ENCODE measurements at regions not wholly inside any gene's neighbourhood (a gene's known extent, or its start where the extent isn't known, plus 50 kb on each side); places are given as distances from the start of the nearest gene placed in this dataset.

- Histone ChIP-seq H3K4me1 (ENCODE audit: control insufficient read depth, low read length) (no peaks in the 10 kb centered on the region), H3K4me2 (ENCODE audit: low read length) (no peak overlapping the region), H3K36me3 (ENCODE audit: control insufficient read depth, low read length) (no peaks in the 10 kb centered on the region), H3F3A (ENCODE audit: control insufficient read depth, insufficient read depth) (no peaks in the 10 kb centered on the region), H3K9me2 (replicated peaks; ENCODE audit: control insufficient read depth, low read length) (no peaks in the 10 kb centered on the region), H4K20me1 (ENCODE audit: control insufficient read depth, insufficient read depth, low read depth, low read length) (no peaks in the 10 kb centered on the region), H3K9me3 (ENCODE audit: control insufficient read depth, insufficient read depth, low read length) (no peaks in the 10 kb centered on the region), H3K4me3 (ENCODE audit: low read length) (no peak overlapping the region), H3K27me3 (ENCODE audit: control insufficient read depth, low read length) (no peaks in the 10 kb centered on the region), H3K27ac (ENCODE audit: low read depth, low read length) (no peak overlapping the region), H3K79me2 (ENCODE audit: control insufficient read depth, low read length) (no peaks in the 10 kb centered on the region)
- no peak for TF ChIP-seq EZH2phosphoT487 (IDR thresholded peaks at IDR 0.05; ENCODE audit: borderline replicate concordance, low read length)
- no peak for TF ChIP-seq CTCF (IDR thresholded peaks at IDR 0.05; ENCODE audit: low read depth, low read length, poor library complexity, severe bottlenecking)
These were observed 318.7 kb upstream of the LMCD1 start for GRCh38 chr3:8182904-8183303.

GRCh38 chr3:8183627-8184026 is 318.0 kb upstream of the LMCD1 start:
- H3K27ac ChIP-seq (ENCODE audit: low read depth, low read length): no peak overlapping the region
- TF ChIP-seq EZH2phosphoT487 (IDR thresholded peaks at IDR 0.05; ENCODE audit: borderline replicate concordance, low read length) (no peak), CTCF (IDR thresholded peaks at IDR 0.05; ENCODE audit: low read depth, low read length, poor library complexity, severe bottlenecking) (no peak)
- H3K9me2 ChIP-seq (replicated peaks; ENCODE audit: control insufficient read depth, low read length): no peaks in the 10 kb centered on the region
- H3K4me1 ChIP-seq (ENCODE audit: control insufficient read depth, low read length): no peaks in the 10 kb centered on the region
- no peaks in the 10 kb centered on the region for H3K36me3 ChIP-seq (ENCODE audit: control insufficient read depth, low read length)
- no peaks in the 10 kb centered on the region for H3K79me2 ChIP-seq (ENCODE audit: control insufficient read depth, low read length)
- no peaks in the 10 kb centered on the region for H3K9me3 ChIP-seq (ENCODE audit: control insufficient read depth, insufficient read depth, low read length)
- H3K27me3 ChIP-seq (ENCODE audit: control insufficient read depth, low read length): no peaks in the 10 kb centered on the region
- no peak overlapping the region for H3K4me3 ChIP-seq (ENCODE audit: low read length)
- H4K20me1 ChIP-seq (ENCODE audit: control insufficient read depth, insufficient read depth, low read depth, low read length): no peaks in the 10 kb centered on the region
- H3F3A ChIP-seq (ENCODE audit: control insufficient read depth, insufficient read depth): no peaks in the 10 kb centered on the region
- H3K4me2 ChIP-seq (ENCODE audit: low read length): no peak overlapping the region

GRCh38 chr3:8186213-8186612 is 315.4 kb upstream of the LMCD1 start:
- H3K9me2 ChIP-seq (replicated peaks; ENCODE audit: control insufficient read depth, low read length): no peaks in the 10 kb centered on the region
- H3K36me3 ChIP-seq (ENCODE audit: control insufficient read depth, low read length): no peaks in the 10 kb centered on the region
- H3K9me3 ChIP-seq (ENCODE audit: control insufficient read depth, insufficient read depth, low read length): no peaks in the 10 kb centered on the region
- H3F3A ChIP-seq (ENCODE audit: control insufficient read depth, insufficient read depth): no peaks in the 10 kb centered on the region
- no peak for TF ChIP-seq EZH2phosphoT487 (IDR thresholded peaks at IDR 0.05; ENCODE audit: borderline replicate concordance, low read length)
- no peak for TF ChIP-seq CTCF (IDR thresholded peaks at IDR 0.05; ENCODE audit: low read depth, low read length, poor library complexity, severe bottlenecking)
- no peak overlapping the region for H3K27ac ChIP-seq (ENCODE audit: low read depth, low read length)
- H4K20me1 ChIP-seq (ENCODE audit: control insufficient read depth, insufficient read depth, low read depth, low read length): no peaks in the 10 kb centered on the region
- H3K27me3 ChIP-seq (ENCODE audit: control insufficient read depth, low read length): no peaks in the 10 kb centered on the region
- H3K4me2 ChIP-seq (ENCODE audit: low read length): no peak overlapping the region
- H3K4me1 ChIP-seq (ENCODE audit: control insufficient read depth, low read length): no peaks in the 10 kb centered on the region
- no peak overlapping the region for H3K4me3 ChIP-seq (ENCODE audit: low read length)
- H3K79me2 ChIP-seq (ENCODE audit: control insufficient read depth, low read length): no peaks in the 10 kb centered on the region

- Histone ChIP-seq H3K27ac (ENCODE audit: low read depth, low read length) (no peak overlapping the region), H3K27me3 (ENCODE audit: control insufficient read depth, low read length) (no peaks in the 10 kb centered on the region), H3K36me3 (ENCODE audit: control insufficient read depth, low read length) (no peaks in the 10 kb centered on the region), H3K4me3 (ENCODE audit: low read length) (no peak overlapping the region), H3K9me3 (ENCODE audit: control insufficient read depth, insufficient read depth, low read length) (no peaks in the 10 kb centered on the region), H3F3A (ENCODE audit: control insufficient read depth, insufficient read depth) (no peaks in the 10 kb centered on the region), H3K9me2 (replicated peaks; ENCODE audit: control insufficient read depth, low read length) (no peaks in the 10 kb centered on the region), H3K79me2 (ENCODE audit: control insufficient read depth, low read length) (no peaks in the 10 kb centered on the region), H4K20me1 (ENCODE audit: control insufficient read depth, insufficient read depth, low read depth, low read length) (no peaks in the 10 kb centered on the region), H3K4me1 (ENCODE audit: control insufficient read depth, low read length) (no peaks in the 10 kb centered on the region), H3K4me2 (ENCODE audit: low read length) (no peak overlapping the region)
- TF ChIP-seq CTCF (IDR thresholded peaks at IDR 0.05; ENCODE audit: low read depth, low read length, poor library complexity, severe bottlenecking) (no peak), EZH2phosphoT487 (IDR thresholded peaks at IDR 0.05; ENCODE audit: borderline replicate concordance, low read length) (no peak)
These were observed 313.6 kb upstream of the LMCD1 start for GRCh38 chr3:8187996-8188395.

All from DOHH2 (cell line).